ENCODE measurements at regions not wholly inside any gene's neighbourhood (a gene's known extent, or its start where the extent isn't known, plus 50 kb on each side); places are given as distances from the start of the nearest gene placed in this dataset.

- POLR2A ChIA-PET, result no interaction called here
- H3K27ac Mint-ChIP-seq (ENCODE audit: unreplicated experiment), result no peak overlapping the region
- no peaks in the 10 kb centered on the region for H3K9me3 Mint-ChIP-seq (ENCODE audit: unreplicated experiment)
- H3K36me3 Mint-ChIP-seq (ENCODE audit: insufficient read depth, unreplicated experiment), result no peaks in the 10 kb centered on the region
- Histone ChIP-seq H3K9me3 (no peaks in the 10 kb centered on the region), H3K4me1 (no peaks in the 10 kb centered on the region), H3K27me3 (replicated peaks; ENCODE audit: control insufficient read depth, insufficient read depth, low read length) (no peaks in the 10 kb centered on the region), H3K4me3 (ENCODE audit: low read depth, low read length) (no peak overlapping the region), H3K36me3 (ENCODE audit: control insufficient read depth, insufficient read depth, low read length) (no peaks in the 10 kb centered on the region)
- no peak for DNase-seq
- H3K27me3 Mint-ChIP-seq (ENCODE audit: insufficient read depth, unreplicated experiment), result no peaks in the 10 kb centered on the region
- no peaks in the 10 kb centered on the region for H3K4me1 Mint-ChIP-seq (ENCODE audit: low read depth, unreplicated experiment)
- CTCF ChIA-PET, result no interaction called here
- no TSS peak for BruUV-seq (replicated peaks)
- intact Hi-C loops (cut with micrococcal nuclease; ENCODE audit: unreplicated experiment), result no loop called here
- no peak overlapping the region for H3K4me3 Mint-ChIP-seq (ENCODE audit: unreplicated experiment)
- TF ChIP-seq, protein P1, sequence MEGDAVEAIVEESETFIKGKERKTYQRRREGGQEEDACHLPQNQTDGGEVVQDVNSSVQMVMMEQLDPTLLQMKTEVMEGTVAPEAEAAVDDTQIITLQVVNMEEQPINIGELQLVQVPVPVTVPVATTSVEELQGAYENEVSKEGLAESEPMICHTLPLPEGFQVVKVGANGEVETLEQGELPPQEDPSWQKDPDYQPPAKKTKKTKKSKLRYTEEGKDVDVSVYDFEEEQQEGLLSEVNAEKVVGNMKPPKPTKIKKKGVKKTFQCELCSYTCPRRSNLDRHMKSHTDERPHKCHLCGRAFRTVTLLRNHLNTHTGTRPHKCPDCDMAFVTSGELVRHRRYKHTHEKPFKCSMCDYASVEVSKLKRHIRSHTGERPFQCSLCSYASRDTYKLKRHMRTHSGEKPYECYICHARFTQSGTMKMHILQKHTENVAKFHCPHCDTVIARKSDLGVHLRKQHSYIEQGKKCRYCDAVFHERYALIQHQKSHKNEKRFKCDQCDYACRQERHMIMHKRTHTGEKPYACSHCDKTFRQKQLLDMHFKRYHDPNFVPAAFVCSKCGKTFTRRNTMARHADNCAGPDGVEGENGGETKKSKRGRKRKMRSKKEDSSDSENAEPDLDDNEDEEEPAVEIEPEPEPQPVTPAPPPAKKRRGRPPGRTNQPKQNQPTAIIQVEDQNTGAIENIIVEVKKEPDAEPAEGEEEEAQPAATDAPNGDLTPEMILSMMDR (IDR thresholded peaks at IDR 0.05; ENCODE audit: insufficient read depth in 1 of 2, low read depth in 1 of 2, low read length in 1 of 2, severe bottlenecking in 1 of 2, unreplicated experiment in 1 of 2), result no peak
Measured at GRCh38 chr3:66552846-66553245, 52.0 kb upstream of the LRIG1 start.

GRCh38 chr3:66553441-66554113 lies 52.8 kb upstream of the LRIG1 start:
- intact Hi-C loops (cut with micrococcal nuclease; ENCODE audit: unreplicated experiment), result no loop called here
- POLR2A ChIA-PET, result no interaction called here
- H3K36me3 Mint-ChIP-seq (ENCODE audit: insufficient read depth, unreplicated experiment), result no peaks in the 10 kb centered on the region
- no peak for DNase-seq
- no peak overlapping the region for H3K27ac Mint-ChIP-seq (ENCODE audit: unreplicated experiment)
- Histone ChIP-seq H3K4me1 (no peaks in the 10 kb centered on the region), H3K27me3 (replicated peaks; ENCODE audit: control insufficient read depth, insufficient read depth, low read length) (no peaks in the 10 kb centered on the region), H3K36me3 (ENCODE audit: control insufficient read depth, insufficient read depth, low read length) (no peaks in the 10 kb centered on the region), H3K9me3 (no peaks in the 10 kb centered on the region), H3K4me3 (ENCODE audit: low read depth, low read length) (no peak overlapping the region)
- no peak overlapping the region for H3K4me3 Mint-ChIP-seq (ENCODE audit: unreplicated experiment)
- no peaks in the 10 kb centered on the region for H3K27me3 Mint-ChIP-seq (ENCODE audit: insufficient read depth, unreplicated experiment)
- CTCF ChIA-PET, result no interaction called here
- BruUV-seq (replicated peaks), result no TSS peak
- no peaks in the 10 kb centered on the region for H3K4me1 Mint-ChIP-seq (ENCODE audit: low read depth, unreplicated experiment)
- H3K9me3 Mint-ChIP-seq (ENCODE audit: unreplicated experiment), result no peaks in the 10 kb centered on the region
- TF ChIP-seq, protein P1 (IDR thresholded peaks at IDR 0.05; ENCODE audit: insufficient read depth in 1 of 2, low read depth in 1 of 2, low read length in 1 of 2, severe bottlenecking in 1 of 2, unreplicated experiment in 1 of 2), result no peak

GRCh38 chr3:66554178-66554577 lies 53.4 kb upstream of the LRIG1 start:
- Mint-ChIP-seq H3K36me3 (ENCODE audit: insufficient read depth, unreplicated experiment) (no peaks in the 10 kb centered on the region), H3K9me3 (ENCODE audit: unreplicated experiment) (no peaks in the 10 kb centered on the region), H3K4me1 (ENCODE audit: low read depth, unreplicated experiment) (no peaks in the 10 kb centered on the region), H3K27ac (ENCODE audit: unreplicated experiment) (no peak overlapping the region), H3K27me3 (ENCODE audit: insufficient read depth, unreplicated experiment) (no peaks in the 10 kb centered on the region), H3K4me3 (ENCODE audit: unreplicated experiment) (no peak overlapping the region)
- TF ChIP-seq, protein P1 (IDR thresholded peaks at IDR 0.05; ENCODE audit: insufficient read depth in 1 of 2, low read depth in 1 of 2, low read length in 1 of 2, severe bottlenecking in 1 of 2, unreplicated experiment in 1 of 2), result no peak
- intact Hi-C loops (cut with micrococcal nuclease; ENCODE audit: unreplicated experiment), result no loop called here
- Histone ChIP-seq H3K4me3 (ENCODE audit: low read depth, low read length) (no peak overlapping the region), H3K36me3 (ENCODE audit: control insufficient read depth, insufficient read depth, low read length) (no peaks in the 10 kb centered on the region), H3K4me1 (no peaks in the 10 kb centered on the region), H3K9me3 (no peaks in the 10 kb centered on the region), H3K27me3 (replicated peaks; ENCODE audit: control insufficient read depth, insufficient read depth, low read length) (no peaks in the 10 kb centered on the region)
- POLR2A ChIA-PET, result no interaction called here
- CTCF ChIA-PET, result no interaction called here
- DNase-seq, result no peak
- no TSS peak for BruUV-seq (replicated peaks)
